GM13976 (cell line): ENCODE measurements at regions not wholly inside any gene's neighbourhood (a gene's known extent, or its start where the extent isn't known, plus 50 kb on each side); places are given as distances from the start of the nearest gene placed in this dataset.

ENCODE experiments used
- DNase-seq: peaks from one replicate; pipeline ENCODE4 v3.0.0; 2012; ENCODE audit warnings: low spot score
- CTCF ChIP-seq: IDR thresholded peaks from 2 replicates; pipeline ENCODE4 v1.5.1; 2012; ENCODE audit warnings: borderline replicate concordance, mild to moderate bottlenecking; ENCODE audit not compliant: insufficient read depth; ENCODE audit errors: extremely low read depth, missing control alignments, control extremely low read depth
- in situ Hi-C: fragments of 300-500 bp; cut with MboI; formaldehyde crosslinking; loops from one replicate; pipeline ENCODE4 v1.12.0; 2022; ENCODE audit warnings: low sequenced_read_pairs, mixed read lengths, inconsistent platforms; ENCODE audit not compliant: unreplicated experiment

DNA sequence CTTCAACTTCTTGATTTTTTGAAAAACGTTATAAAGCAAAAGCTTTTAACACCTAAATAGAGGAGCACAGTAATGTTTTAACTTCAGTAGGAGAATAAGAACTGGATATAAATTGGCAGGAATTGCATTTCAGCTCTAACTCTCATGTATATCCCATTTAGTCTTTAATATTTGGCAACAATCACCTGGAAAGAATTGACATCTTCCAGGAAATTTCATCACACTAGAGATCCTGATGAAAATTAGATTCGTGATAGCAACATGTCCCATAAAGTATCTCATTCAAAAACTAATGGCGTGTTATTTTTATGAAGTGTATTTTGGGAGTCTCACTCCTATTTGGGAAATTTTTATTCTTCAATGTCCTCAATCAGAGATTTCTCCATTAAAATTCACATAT, 131.1 kb upstream of the DNAJC10 start:
- no peak for DNase-seq
- no peak for TF ChIP-seq CTCF
- in situ Hi-C loops = no loop called here

- DNase-seq = no peak
- no peak for TF ChIP-seq CTCF
- in situ Hi-C loops = no loop called here
Observed at GRCh38 chr2:182585430-182585829, 130.6 kb upstream of the DNAJC10 start.

- DNase-seq = no peak
- in situ Hi-C loops = no loop called here
- no peak for TF ChIP-seq CTCF
Observed at GRCh38 chr2:182586426-182586825, 129.6 kb upstream of the DNAJC10 start.

DNA sequence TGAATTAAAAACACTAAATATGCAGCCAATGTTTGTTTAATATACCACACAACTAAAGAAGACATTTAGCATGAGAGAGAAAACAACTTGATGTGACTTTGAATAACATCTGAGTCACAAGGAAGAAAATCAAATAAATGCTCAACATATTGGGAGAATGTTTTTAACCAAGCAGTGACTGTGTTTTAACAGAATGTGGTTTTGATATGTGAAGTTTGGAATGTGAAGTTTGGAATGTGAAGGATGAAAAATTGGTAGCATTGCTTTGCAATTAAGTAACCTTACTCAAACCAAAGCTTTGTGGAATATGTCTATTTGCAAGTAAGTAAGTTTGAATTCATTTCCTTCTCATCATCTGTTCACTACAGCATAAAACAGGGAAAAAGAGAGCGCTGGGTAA, 128.2 kb upstream of the DNAJC10 start:
- in situ Hi-C loops = no loop called here
- DNase-seq = no peak
- TF ChIP-seq CTCF = no peak

GRCh38 chr2:182589121-182589520, 126.9 kb upstream of the DNAJC10 start:
- no peak for TF ChIP-seq CTCF
- no peak for DNase-seq
- in situ Hi-C loops = no loop called here

GRCh38 chr2:182591774-182592173, 124.3 kb upstream of the DNAJC10 start:
- TF ChIP-seq CTCF = no peak
- no peak for DNase-seq
- in situ Hi-C loops = no loop called here
